Astrocyte (in vitro differentiated cells and primary cell): ENCODE measurements at regions not wholly inside any gene's neighbourhood (a gene's known extent, or its start where the extent isn't known, plus 50 kb on each side); places are given as distances from the start of the nearest gene placed in this dataset.

Experiments
- DNase-seq: peaks from one replicate; pipeline ENCODE4 v3.0.0-alpha.2; 2010; ENCODE audit warnings: low read depth
- FAIRE-seq: peaks from 2 replicates; lab custom pipeline; 2011; peaks lifted over from hg19 to GRCh38; lab: Jason Lieb, UNC
- H2AFZ ChIP-seq: 2 replicates; pipeline ENCODE4 v1.6.0; 2012; ENCODE audit warnings: low read depth, low read length, inconsistent platforms
- H3K27ac ChIP-seq: 2 replicates; pipeline ENCODE4 v1.5.1; 2011; ENCODE audit warnings: low read depth, low read length, inconsistent platforms
- H3K27me3 ChIP-seq: 2 replicates; pipeline ENCODE4 v1.6.0; 2011; ENCODE audit warnings: low read length, inconsistent platforms; ENCODE audit not compliant: insufficient read depth
- H3K36me3 ChIP-seq: 2 replicates; pipeline ENCODE4 v1.5.1; 2011; ENCODE audit warnings: low read length, inconsistent platforms; ENCODE audit not compliant: insufficient read depth
- H3K4me1 ChIP-seq: 2 replicates; pipeline ENCODE4 v1.5.1; 2011; ENCODE audit warnings: low read length, inconsistent platforms; ENCODE audit not compliant: insufficient read depth
- H3K4me2 ChIP-seq: 2 replicates; pipeline ENCODE4 v1.6.0; 2012; ENCODE audit warnings: low read length, inconsistent platforms
- H3K4me3 ChIP-seq: 2 replicates; pipeline ENCODE4 v1.5.1; 2011; ENCODE audit warnings: low read depth, mild to moderate bottlenecking, low read length, inconsistent platforms; ENCODE audit not compliant: insufficient read depth
- H3K79me2 ChIP-seq: 2 replicates; pipeline ENCODE4 v1.6.0; 2012; ENCODE audit warnings: mild to moderate bottlenecking, low read length, inconsistent platforms; ENCODE audit not compliant: insufficient read depth
- H3K9ac ChIP-seq: 2 replicates; pipeline ENCODE4 v1.6.0; 2012; ENCODE audit warnings: mild to moderate bottlenecking, low read length, inconsistent platforms
- H3K9me3 ChIP-seq: 2 replicates; pipeline ENCODE4 v1.5.1; 2012; ENCODE audit warnings: low read depth, mild to moderate bottlenecking, low read length, inconsistent platforms; ENCODE audit not compliant: insufficient read depth
- H4K20me1 ChIP-seq: 2 replicates; pipeline ENCODE4 v1.6.0; 2012; ENCODE audit warnings: low read length, inconsistent platforms; ENCODE audit not compliant: insufficient read depth
- H3K27ac Mint-ChIP-seq: one replicate; pipeline ENCODE4 v1.8.0; 2021; ENCODE audit warnings: mild to moderate bottlenecking, mixed read lengths; ENCODE audit not compliant: unreplicated experiment
- H3K27me3 Mint-ChIP-seq: one replicate; pipeline ENCODE4 v1.8.0; 2021; ENCODE audit warnings: low read depth, mixed read lengths; ENCODE audit not compliant: unreplicated experiment
- H3K36me3 Mint-ChIP-seq: one replicate; pipeline ENCODE4 v1.8.0; 2021; ENCODE audit warnings: low read depth, mixed read lengths; ENCODE audit not compliant: unreplicated experiment
- H3K4me1 Mint-ChIP-seq: one replicate; pipeline ENCODE4 v1.8.0; 2021; ENCODE audit warnings: low read depth, mixed read lengths; ENCODE audit not compliant: unreplicated experiment
- H3K4me3 Mint-ChIP-seq: one replicate; pipeline ENCODE4 v1.8.0; 2021; ENCODE audit warnings: mild to moderate bottlenecking, moderate library complexity, mixed read lengths; ENCODE audit not compliant: unreplicated experiment
- H3K9me3 Mint-ChIP-seq: one replicate; pipeline ENCODE4 v1.8.0; 2021; ENCODE audit warnings: mild to moderate bottlenecking, mixed read lengths; ENCODE audit not compliant: unreplicated experiment
- EZH2 ChIP-seq: IDR thresholded peaks from 2 replicates; pipeline ENCODE4 v1.6.1; 2012; ENCODE audit warnings: mild to moderate bottlenecking, low read length, inconsistent platforms; ENCODE audit not compliant: insufficient read depth
- TF ChIP-seq, protein P1 (sequence below): IDR thresholded peaks from 2 replicates; pipeline ENCODE4 v1.5.1; 2011; ENCODE audit warnings: low read depth, mild to moderate bottlenecking, inconsistent platforms, low read length, moderate library complexity; ENCODE audit not compliant: insufficient read depth

DNA sequence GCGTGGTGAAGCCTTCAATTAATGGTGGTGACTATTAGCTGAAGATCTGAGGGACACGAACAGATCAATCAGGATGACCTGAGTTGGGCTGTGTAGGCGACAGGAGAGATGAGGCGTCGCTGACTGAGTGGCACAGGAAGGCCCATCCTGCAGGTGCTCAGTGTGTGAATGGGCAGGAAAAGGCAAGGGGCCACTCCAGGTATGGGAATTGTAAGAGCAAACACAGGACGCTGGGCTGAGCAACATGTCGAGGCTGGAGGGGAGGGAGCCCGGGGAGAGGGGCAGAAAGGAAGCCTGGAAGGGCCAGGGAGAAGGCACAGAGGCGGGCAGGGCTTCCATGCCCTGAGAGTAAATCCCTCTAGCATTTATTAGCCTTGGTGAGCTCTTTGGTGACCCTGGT is 151.0 kb downstream of the VEGFA start:
- Histone ChIP-seq H3K9me3 (no peaks in the 10 kb centered on the region), H3K4me3 (no peak overlapping the region), H3K27me3 (no peaks in the 10 kb centered on the region), H3K9ac (no peak overlapping the region), H3K4me2 (no peak overlapping the region), H3K4me1 (peaks cover 22% of the 10 kb centered on the region), H3K27ac (no peak overlapping the region), H4K20me1 (no peaks in the 10 kb centered on the region), H2AFZ (no peak overlapping the region), H3K79me2 (no peaks in the 10 kb centered on the region), H3K36me3 (no peaks in the 10 kb centered on the region)
- TF ChIP-seq, protein P1, sequence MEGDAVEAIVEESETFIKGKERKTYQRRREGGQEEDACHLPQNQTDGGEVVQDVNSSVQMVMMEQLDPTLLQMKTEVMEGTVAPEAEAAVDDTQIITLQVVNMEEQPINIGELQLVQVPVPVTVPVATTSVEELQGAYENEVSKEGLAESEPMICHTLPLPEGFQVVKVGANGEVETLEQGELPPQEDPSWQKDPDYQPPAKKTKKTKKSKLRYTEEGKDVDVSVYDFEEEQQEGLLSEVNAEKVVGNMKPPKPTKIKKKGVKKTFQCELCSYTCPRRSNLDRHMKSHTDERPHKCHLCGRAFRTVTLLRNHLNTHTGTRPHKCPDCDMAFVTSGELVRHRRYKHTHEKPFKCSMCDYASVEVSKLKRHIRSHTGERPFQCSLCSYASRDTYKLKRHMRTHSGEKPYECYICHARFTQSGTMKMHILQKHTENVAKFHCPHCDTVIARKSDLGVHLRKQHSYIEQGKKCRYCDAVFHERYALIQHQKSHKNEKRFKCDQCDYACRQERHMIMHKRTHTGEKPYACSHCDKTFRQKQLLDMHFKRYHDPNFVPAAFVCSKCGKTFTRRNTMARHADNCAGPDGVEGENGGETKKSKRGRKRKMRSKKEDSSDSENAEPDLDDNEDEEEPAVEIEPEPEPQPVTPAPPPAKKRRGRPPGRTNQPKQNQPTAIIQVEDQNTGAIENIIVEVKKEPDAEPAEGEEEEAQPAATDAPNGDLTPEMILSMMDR = no peak
- TF ChIP-seq EZH2 = no peak
- H3K4me1 Mint-ChIP-seq = peaks cover 13% of the 10 kb centered on the region
- H3K36me3 Mint-ChIP-seq = no peaks in the 10 kb centered on the region
- peaks cover 8% of the 10 kb centered on the region for H3K27me3 Mint-ChIP-seq
- FAIRE-seq (no peak), DNase-seq (no peak)
- H3K27ac Mint-ChIP-seq = peak overlapping the region; percentile 44
- H3K9me3 Mint-ChIP-seq = peaks cover 2% of the 10 kb centered on the region
- no peak overlapping the region for H3K4me3 Mint-ChIP-seq

DNA sequence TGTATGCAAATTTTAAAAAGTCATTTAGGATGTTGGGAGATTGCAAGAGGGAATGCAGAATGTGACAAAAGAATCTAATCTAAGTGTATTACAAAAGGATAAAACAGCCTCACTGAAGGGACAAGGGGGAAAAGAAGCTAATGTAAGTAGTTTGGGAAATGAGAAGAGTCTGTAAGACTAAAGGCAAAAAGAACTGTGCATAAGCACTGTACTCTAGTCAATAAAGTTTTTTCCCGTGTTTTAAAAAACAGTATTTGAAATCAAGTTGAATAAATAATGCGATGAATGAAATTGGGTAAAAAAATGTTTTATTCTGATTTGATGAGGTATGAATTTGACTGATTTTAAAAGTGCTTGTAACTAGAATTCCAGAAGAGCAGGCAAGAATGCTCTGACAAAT is 149.8 kb downstream of the VEGFA start:
- Histone ChIP-seq H3K79me2 (no peaks in the 10 kb centered on the region), H3K9me3 (no peaks in the 10 kb centered on the region), H3K4me2 (no peak overlapping the region), H3K9ac (no peak overlapping the region), H2AFZ (no peak overlapping the region), H3K4me3 (no peak overlapping the region), H3K27ac (no peak overlapping the region), H3K36me3 (no peaks in the 10 kb centered on the region), H3K27me3 (no peaks in the 10 kb centered on the region), H4K20me1 (no peaks in the 10 kb centered on the region), H3K4me1 (peaks cover 22% of the 10 kb centered on the region)
- Mint-ChIP-seq H3K27me3 (peaks cover 12% of the 10 kb centered on the region), H3K9me3 (peaks cover 2% of the 10 kb centered on the region), H3K36me3 (no peaks in the 10 kb centered on the region), H3K27ac (no peak overlapping the region), H3K4me3 (no peak overlapping the region), H3K4me1 (peaks cover 19% of the 10 kb centered on the region)
- no peak for FAIRE-seq
- no peak for DNase-seq
- TF ChIP-seq, protein P1 = no peak
- no peak for TF ChIP-seq EZH2

DNA sequence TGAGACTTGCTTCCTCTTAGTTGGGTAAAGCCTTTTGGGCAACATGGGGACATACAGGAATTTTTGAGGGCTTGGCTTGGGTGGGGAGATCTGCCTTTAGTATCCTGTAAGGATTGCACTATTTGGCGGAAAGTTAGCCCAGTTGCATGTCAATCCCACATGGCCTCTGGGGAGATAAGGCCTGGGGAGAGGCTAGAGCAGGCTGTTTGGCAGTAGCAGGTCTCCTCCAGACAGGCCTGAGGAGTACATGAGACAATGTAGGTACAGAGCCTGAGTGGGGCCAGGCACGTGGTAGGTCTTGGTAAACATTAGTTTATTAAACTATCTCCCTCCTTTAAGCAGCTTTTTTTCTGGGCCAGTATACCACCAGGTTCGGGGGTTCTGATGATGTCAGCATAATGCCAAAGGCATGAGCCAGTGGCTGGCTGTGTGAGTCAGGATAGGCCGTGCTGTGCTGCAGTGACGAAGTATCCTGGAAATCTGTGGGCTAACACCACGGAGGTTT is 147.9 kb downstream of the VEGFA start:
- H3K4me1 ChIP-seq = peaks cover 15% of the 10 kb centered on the region
- H3K9ac ChIP-seq = no peak overlapping the region
- no peaks in the 10 kb centered on the region for H3K79me2 ChIP-seq
- H3K36me3 Mint-ChIP-seq = no peaks in the 10 kb centered on the region
- H3K4me2 ChIP-seq = no peak overlapping the region
- DNase-seq = peak; percentile 67
- no peak for FAIRE-seq
- peaks cover 27% of the 10 kb centered on the region for H3K4me1 Mint-ChIP-seq
- H3K4me3 Mint-ChIP-seq = no peak overlapping the region
- H3K9me3 ChIP-seq = no peaks in the 10 kb centered on the region
- no peak overlapping the region for H3K4me3 ChIP-seq
- no peak overlapping the region for H3K27ac ChIP-seq
- peaks cover 2% of the 10 kb centered on the region for H3K9me3 Mint-ChIP-seq
- H3K36me3 ChIP-seq = no peaks in the 10 kb centered on the region
- no peaks in the 10 kb centered on the region for H3K27me3 ChIP-seq
- H2AFZ ChIP-seq = no peak overlapping the region
- no peak for TF ChIP-seq EZH2
- TF ChIP-seq, protein P1 = no peak
- H3K27ac Mint-ChIP-seq = peak overlapping the region; percentile 8
- H4K20me1 ChIP-seq = no peaks in the 10 kb centered on the region
- peaks cover 10% of the 10 kb centered on the region for H3K27me3 Mint-ChIP-seq
